ENCODE measurements at regions not wholly inside any gene's neighbourhood (a gene's known extent, or its start where the extent isn't known, plus 50 kb on each side); places are given as distances from the start of the nearest gene placed in this dataset.

GRCh38 chr12:24328261-24328660 lies 378.8 kb upstream of the SOX5 start:
- no peaks in the 10 kb centered on the region for H3K36me3 ChIP-seq (ENCODE audit: low read depth, missing control alignments)
- H3K4me3 ChIP-seq: no peak overlapping the region
- H3K27ac ChIP-seq: no peak overlapping the region
- no peaks in the 10 kb centered on the region for H3K4me1 ChIP-seq
- no peaks in the 10 kb centered on the region for H3K9me3 ChIP-seq
- DNase-seq: no peak
- intact Hi-C loops (cut with DNase I; ENCODE audit: low total_unique reads): no loop called here
- TF ChIP-seq CTCF (IDR thresholded peaks at IDR 0.05): no peak
- TF ChIP-seq POLR2A (IDR thresholded peaks at IDR 0.05): no peak
- no peaks in the 10 kb centered on the region for H3K27me3 ChIP-seq

GRCh38 chr12:24325331-24325730 lies 375.9 kb upstream of the SOX5 start:
- no peak overlapping the region for H3K27ac ChIP-seq
- H3K36me3 ChIP-seq (ENCODE audit: low read depth, missing control alignments): no peaks in the 10 kb centered on the region
- H3K27me3 ChIP-seq: no peaks in the 10 kb centered on the region
- intact Hi-C loops (cut with DNase I; ENCODE audit: low total_unique reads): no loop called here
- DNase-seq: no peak
- no peak for TF ChIP-seq CTCF (IDR thresholded peaks at IDR 0.05)
- no peak for TF ChIP-seq POLR2A (IDR thresholded peaks at IDR 0.05)
- no peaks in the 10 kb centered on the region for H3K4me1 ChIP-seq
- H3K4me3 ChIP-seq: no peak overlapping the region
- 79 to 82% methylated on average over 3 of the region's 3 CpGs for WGBS, 2 donors
- H3K9me3 ChIP-seq: no peaks in the 10 kb centered on the region

GRCh38 chr12:24307716-24308335 lies 358.4 kb upstream of the SOX5 start:
- 88 to 93% methylated on average over 6 of the region's 6 CpGs for WGBS, 2 donors
- no peak for TF ChIP-seq CTCF (IDR thresholded peaks at IDR 0.05)
- TF ChIP-seq POLR2A (IDR thresholded peaks at IDR 0.05): no peak
- no peaks in the 10 kb centered on the region for H3K4me1 ChIP-seq
- H3K9me3 ChIP-seq: no peaks in the 10 kb centered on the region
- no peak overlapping the region for H3K27ac ChIP-seq
- no peak for DNase-seq
- no peaks in the 10 kb centered on the region for H3K27me3 ChIP-seq
- intact Hi-C loops (cut with DNase I; ENCODE audit: low total_unique reads): no loop called here
- no peaks in the 10 kb centered on the region for H3K36me3 ChIP-seq (ENCODE audit: low read depth, missing control alignments)
- no peak overlapping the region for H3K4me3 ChIP-seq

GRCh38 chr12:24307153-24307552 lies 357.7 kb upstream of the SOX5 start:
- Histone ChIP-seq H3K27ac (no peak overlapping the region), H3K4me1 (no peaks in the 10 kb centered on the region), H3K36me3 (ENCODE audit: low read depth, missing control alignments) (no peaks in the 10 kb centered on the region), H3K27me3 (no peaks in the 10 kb centered on the region), H3K4me3 (no peak overlapping the region), H3K9me3 (no peaks in the 10 kb centered on the region)
- WGBS, 2 donors: 62 to 88% methylated on average over 2 to 3 of the region's 3 CpGs
- intact Hi-C loops (cut with DNase I; ENCODE audit: low total_unique reads): no loop called here
- TF ChIP-seq CTCF (IDR thresholded peaks at IDR 0.05) (no peak), POLR2A (IDR thresholded peaks at IDR 0.05) (no peak)
- DNase-seq: no peak

- H3K36me3 ChIP-seq (ENCODE audit: low read depth, missing control alignments): no peaks in the 10 kb centered on the region
- intact Hi-C loops (cut with DNase I; ENCODE audit: low total_unique reads): no loop called here
- WGBS, 2 donors: 92 to 93% methylated on average over 6 of the region's 6 CpGs
Measured at GRCh38 chr12:24306001-24306400, 356.5 kb upstream of the SOX5 start.

More at GRCh38 chr12:24306001-24306400, 356.5 kb upstream of the SOX5 start:
- no peaks in the 10 kb centered on the region for H3K9me3 ChIP-seq
- H3K4me3 ChIP-seq: no peak overlapping the region
- no peak for DNase-seq
- H3K27me3 ChIP-seq: no peaks in the 10 kb centered on the region
- H3K27ac ChIP-seq: no peak overlapping the region
- no peak for TF ChIP-seq CTCF (IDR thresholded peaks at IDR 0.05)
- no peak for TF ChIP-seq POLR2A (IDR thresholded peaks at IDR 0.05)
- no peaks in the 10 kb centered on the region for H3K4me1 ChIP-seq
